Mesothelial cell of epicardium (in vitro differentiated cells): ENCODE measurements at regions not wholly inside any gene's neighbourhood (a gene's known extent, or its start where the extent isn't known, plus 50 kb on each side); places are given as distances from the start of the nearest gene placed in this dataset.
"Not testable (repeated sequence)": the region's sequence is repeated elsewhere in the genome, so short reads cannot be mapped to it uniquely, and the experiment has no call there.

Experiments
- DNase-seq, 2 experiments: peaks; one replicate each; pipeline ENCODE4 v3.0.0; 2021; ENCODE audit warnings: low spot score in 2 of 2; ENCODE audit not compliant: unreplicated experiment in 2 of 2
- H3K27ac Mint-ChIP-seq: 2 replicates; pipeline ENCODE4 v1.8.0; 2021; ENCODE audit warnings: mixed read lengths
- H3K27me3 Mint-ChIP-seq: 2 replicates; pipeline ENCODE4 v1.8.0; 2021; ENCODE audit warnings: low read depth, mixed read lengths
- H3K36me3 Mint-ChIP-seq: 2 replicates; pipeline ENCODE4 v1.8.0; 2021; ENCODE audit warnings: mixed read lengths
- H3K4me1 Mint-ChIP-seq: 2 replicates; pipeline ENCODE4 v1.8.0; 2021; ENCODE audit warnings: mixed read lengths
- H3K4me3 Mint-ChIP-seq: 2 replicates; pipeline ENCODE4 v1.8.0; 2021; ENCODE audit warnings: mild to moderate bottlenecking, moderate library complexity, mixed read lengths
- H3K9me3 Mint-ChIP-seq: 2 replicates; pipeline ENCODE4 v1.8.0; 2021; ENCODE audit warnings: mixed read lengths
- TF ChIP-seq, protein P1 (sequence below): fragments of 200-600 bp; sonication (generic); IDR thresholded peaks from one replicate; pipeline ENCODE4 v1.5.0; 2021; ENCODE audit warnings: antibody characterized with exemption; ENCODE audit not compliant: unreplicated experiment

DNA sequence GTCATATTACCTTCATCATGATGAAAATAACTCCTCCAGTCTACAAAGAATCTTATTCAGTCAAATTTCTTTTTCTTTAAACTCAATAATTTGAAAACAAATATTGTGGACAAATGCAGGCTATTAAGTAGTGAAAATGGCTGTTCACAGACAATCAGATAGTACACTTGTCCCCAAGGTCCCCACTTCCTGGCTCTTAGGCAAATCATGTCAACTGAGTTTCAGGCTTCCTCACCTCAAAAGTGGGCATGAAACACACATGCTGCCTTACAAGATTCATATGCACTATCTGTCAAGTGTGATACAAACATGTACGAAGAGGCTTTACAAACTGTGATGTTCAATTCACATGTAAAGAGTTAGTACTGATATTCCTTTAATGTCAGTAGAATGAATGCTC, 385.2 kb upstream of the SEMA6A start:
- TF ChIP-seq, protein P1, sequence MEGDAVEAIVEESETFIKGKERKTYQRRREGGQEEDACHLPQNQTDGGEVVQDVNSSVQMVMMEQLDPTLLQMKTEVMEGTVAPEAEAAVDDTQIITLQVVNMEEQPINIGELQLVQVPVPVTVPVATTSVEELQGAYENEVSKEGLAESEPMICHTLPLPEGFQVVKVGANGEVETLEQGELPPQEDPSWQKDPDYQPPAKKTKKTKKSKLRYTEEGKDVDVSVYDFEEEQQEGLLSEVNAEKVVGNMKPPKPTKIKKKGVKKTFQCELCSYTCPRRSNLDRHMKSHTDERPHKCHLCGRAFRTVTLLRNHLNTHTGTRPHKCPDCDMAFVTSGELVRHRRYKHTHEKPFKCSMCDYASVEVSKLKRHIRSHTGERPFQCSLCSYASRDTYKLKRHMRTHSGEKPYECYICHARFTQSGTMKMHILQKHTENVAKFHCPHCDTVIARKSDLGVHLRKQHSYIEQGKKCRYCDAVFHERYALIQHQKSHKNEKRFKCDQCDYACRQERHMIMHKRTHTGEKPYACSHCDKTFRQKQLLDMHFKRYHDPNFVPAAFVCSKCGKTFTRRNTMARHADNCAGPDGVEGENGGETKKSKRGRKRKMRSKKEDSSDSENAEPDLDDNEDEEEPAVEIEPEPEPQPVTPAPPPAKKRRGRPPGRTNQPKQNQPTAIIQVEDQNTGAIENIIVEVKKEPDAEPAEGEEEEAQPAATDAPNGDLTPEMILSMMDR: no peak
- H3K9me3 Mint-ChIP-seq: no peaks in the 10 kb centered on the region
- no peaks in the 10 kb centered on the region for H3K36me3 Mint-ChIP-seq
- no peak overlapping the region for H3K27ac Mint-ChIP-seq
- H3K4me3 Mint-ChIP-seq: no peak overlapping the region
- no peaks in the 10 kb centered on the region for H3K27me3 Mint-ChIP-seq
- no peak for DNase-seq
- no peaks in the 10 kb centered on the region for H3K4me1 Mint-ChIP-seq

DNA sequence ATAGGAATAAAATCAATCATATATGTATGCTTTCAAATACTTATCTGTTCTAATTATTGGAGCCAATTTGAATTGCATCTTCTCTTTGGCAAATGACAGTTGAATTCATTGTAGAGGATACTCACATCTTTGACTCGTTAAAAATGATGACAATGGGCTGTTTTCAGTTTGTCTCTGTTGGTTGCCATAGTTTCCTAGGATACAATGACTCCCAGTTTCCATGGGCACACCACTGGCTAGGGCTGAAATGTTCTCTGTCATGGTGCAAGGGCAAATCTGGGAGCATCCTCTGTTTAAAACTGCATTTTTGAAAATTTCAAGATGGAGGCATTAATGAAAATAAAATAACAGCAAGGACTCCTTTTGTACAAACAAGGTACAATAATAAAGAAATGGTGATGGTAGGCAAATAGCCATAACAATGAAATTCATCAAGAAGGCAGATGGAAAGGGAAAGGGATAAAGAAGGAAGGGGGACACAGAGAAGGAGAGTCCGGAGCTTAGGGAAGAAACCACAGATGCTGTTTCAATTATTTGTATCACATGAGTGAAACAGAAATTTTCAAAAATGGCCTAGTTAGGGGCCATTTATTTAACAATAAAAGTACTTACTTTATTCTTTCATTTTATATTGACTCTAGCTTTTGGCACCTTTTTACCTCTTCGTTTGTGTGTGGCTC, 378.8 kb upstream of the SEMA6A start:
- no peak overlapping the region for H3K4me3 Mint-ChIP-seq
- TF ChIP-seq, protein P1: no peak
- no peak for DNase-seq
- no peaks in the 10 kb centered on the region for H3K36me3 Mint-ChIP-seq
- H3K4me1 Mint-ChIP-seq: peaks cover 10% of the 10 kb centered on the region
- no peak overlapping the region for H3K27ac Mint-ChIP-seq
- peaks cover 4% of the 10 kb centered on the region for H3K9me3 Mint-ChIP-seq
- H3K27me3 Mint-ChIP-seq: no peaks in the 10 kb centered on the region

DNA sequence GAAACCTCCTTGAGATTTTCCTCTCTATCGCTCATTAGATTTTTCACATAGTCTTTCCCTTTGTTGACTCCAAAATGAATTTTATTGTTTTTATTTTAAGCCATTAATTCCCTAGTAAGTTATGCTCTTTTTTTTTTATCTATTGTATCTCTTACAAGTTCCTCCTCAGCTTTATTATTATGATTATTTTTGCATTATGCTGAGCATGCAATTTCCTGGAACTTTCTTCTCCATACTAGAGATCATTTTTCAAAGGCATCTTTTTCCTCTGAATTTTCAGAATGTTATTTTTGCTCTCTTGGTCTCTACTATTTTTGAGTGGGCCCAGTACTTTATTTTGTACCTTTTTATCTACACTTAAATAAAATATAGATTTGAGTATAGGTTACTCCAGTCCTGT, 376.6 kb upstream of the SEMA6A start:
- Mint-ChIP-seq H3K4me1 (peaks cover 10% of the 10 kb centered on the region), H3K27ac (no peak overlapping the region), H3K9me3 (peaks cover 18% of the 10 kb centered on the region), H3K27me3 (no peaks in the 10 kb centered on the region), H3K4me3 (no peak overlapping the region), H3K36me3 (peaks cover 8% of the 10 kb centered on the region)
- no peak for DNase-seq
- TF ChIP-seq, protein P1: no peak

DNA sequence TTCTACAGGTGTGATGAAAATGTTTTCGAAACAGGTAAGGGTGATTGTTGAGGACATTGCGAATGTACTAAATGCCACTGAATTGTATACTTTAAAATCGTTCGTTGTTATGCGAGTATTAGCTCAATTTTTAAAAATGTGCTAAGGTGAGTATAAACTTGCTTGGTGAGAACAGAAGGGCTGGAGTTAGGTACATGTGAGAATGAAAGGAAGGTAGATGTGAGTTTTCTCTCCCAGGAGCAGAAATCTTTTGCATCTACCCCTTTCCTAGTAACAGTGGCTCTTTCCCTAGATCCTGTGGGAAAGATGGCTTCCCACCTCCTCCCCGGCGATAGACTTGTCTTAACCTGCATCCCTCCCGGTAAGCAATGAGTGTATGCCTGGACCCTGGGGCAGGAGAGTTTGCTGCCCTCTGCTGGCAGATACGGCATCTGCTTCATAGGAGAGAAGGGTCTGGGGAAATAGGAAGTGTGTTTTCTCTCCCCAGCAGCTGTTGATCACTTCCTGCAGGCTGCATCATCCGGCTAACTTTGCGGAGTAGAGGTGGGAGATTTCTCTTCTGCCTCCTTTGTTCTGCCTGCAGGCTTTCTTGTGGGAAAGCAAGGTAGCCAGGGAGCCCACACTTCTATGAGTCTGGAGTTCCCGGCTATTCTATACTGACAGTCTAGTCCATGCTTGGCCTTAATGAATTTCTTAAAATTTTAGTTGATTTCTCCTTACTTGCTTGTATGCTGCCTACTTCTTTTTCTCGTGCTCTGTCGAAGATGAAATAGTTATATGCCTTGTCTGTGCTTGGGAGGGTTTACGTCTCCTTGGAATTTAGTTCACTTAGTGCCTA, 373.3 kb upstream of the SEMA6A start:
- Mint-ChIP-seq H3K4me3 (no peak overlapping the region), H3K27ac (no peak overlapping the region), H3K36me3 (peaks cover 8% of the 10 kb centered on the region), H3K27me3 (no peaks in the 10 kb centered on the region), H3K9me3 (peaks cover 25% of the 10 kb centered on the region), H3K4me1 (peaks cover 4% of the 10 kb centered on the region)
- TF ChIP-seq, protein P1: no peak
- DNase-seq: no peak

DNA sequence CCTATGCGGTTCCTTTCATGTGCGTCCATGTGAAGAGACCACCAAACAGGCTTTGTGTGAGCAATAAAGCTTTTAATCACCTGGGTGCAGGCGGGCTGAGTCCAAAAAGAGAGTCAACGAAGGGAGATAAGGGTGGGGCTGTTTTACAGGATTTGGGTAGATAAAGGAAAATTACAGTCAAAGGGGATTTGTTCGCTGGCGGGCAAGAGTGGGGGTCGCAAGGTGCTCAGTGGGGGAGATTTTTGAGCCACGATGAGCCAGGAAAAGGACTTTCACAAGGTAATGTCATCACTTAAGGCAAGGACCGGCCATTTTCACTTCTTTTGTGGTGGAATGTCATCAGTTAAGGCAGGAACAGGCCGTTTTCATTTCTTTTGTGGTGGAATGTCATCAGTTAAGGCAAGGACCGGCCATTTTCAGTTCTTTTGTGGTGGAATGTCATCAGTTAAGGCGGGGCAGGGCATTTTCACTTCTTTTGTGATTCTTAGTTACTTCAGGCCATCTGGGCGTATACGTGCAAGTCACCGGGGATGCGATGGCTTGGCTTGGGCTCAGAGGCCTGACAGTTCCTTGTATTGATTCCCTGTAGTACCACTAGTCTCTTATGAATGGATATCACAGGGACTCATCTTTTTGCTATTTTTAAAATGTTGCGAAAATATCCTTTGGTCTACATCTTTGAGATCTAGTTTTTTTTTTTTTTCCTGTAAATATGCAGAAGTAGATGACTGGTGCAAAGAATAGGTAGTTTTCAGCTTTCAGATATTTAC, 371.2 kb upstream of the SEMA6A start:
- not testable (repeated sequence) for H3K4me3 Mint-ChIP-seq, H3K4me1 Mint-ChIP-seq, H3K27me3 Mint-ChIP-seq, H3K27ac Mint-ChIP-seq, DNase-seq, H3K36me3 Mint-ChIP-seq
- H3K9me3 Mint-ChIP-seq: peaks cover 25% of the 10 kb centered on the region
